Fibroblast of lung (primary cell): ENCODE measurements at regions not wholly inside any gene's neighbourhood (a gene's known extent, or its start where the extent isn't known, plus 50 kb on each side); places are given as distances from the start of the nearest gene placed in this dataset.
"Not testable (repeated sequence)": the region's sequence is repeated elsewhere in the genome, so short reads cannot be mapped to it uniquely, and the experiment has no call there.

Experiments used
- DNase-seq, 2 donors: peaks; one replicate each; pipeline versions ENCODE4 v3.0.0 to v3.0.0-alpha.2; 2010; ENCODE audit warnings: low read depth in 2 of 2
- H2AFZ ChIP-seq: 2 replicates; pipeline ENCODE4 v1.5.1; 2012; ENCODE audit warnings: low read length, control low read depth, inconsistent platforms
- H3K27ac ChIP-seq: 2 replicates; pipeline ENCODE4 v1.5.1; 2011; ENCODE audit warnings: low read length, control low read depth; ENCODE audit not compliant: insufficient read depth
- H3K27me3 ChIP-seq: 2 replicates; pipeline ENCODE4 v1.5.1; 2011; ENCODE audit warnings: mild to moderate bottlenecking, low read length; ENCODE audit not compliant: control insufficient read depth, insufficient read depth
- H3K36me3 ChIP-seq: 2 replicates; pipeline ENCODE4 v1.5.1; 2011; ENCODE audit warnings: low read length; ENCODE audit not compliant: control insufficient read depth, insufficient read depth
- H3K4me1 ChIP-seq: 2 replicates; pipeline ENCODE4 v1.5.1; 2011; ENCODE audit warnings: low read length; ENCODE audit not compliant: control insufficient read depth, insufficient read depth; ENCODE audit errors: extremely low read depth
- H3K4me2 ChIP-seq: 2 replicates; pipeline ENCODE4 v1.5.1; 2011; ENCODE audit warnings: low read length, control low read depth; ENCODE audit not compliant: insufficient read depth; ENCODE audit errors: extremely low read depth
- H3K4me3 ChIP-seq, 4 experiments: fragments of 200-600 bp in 1 of 4; sonication (generic) in 1 of 4; replicated peaks in 1 of 4; 2 replicates each; pipeline ENCODE4 v1.5.1; 2011 to 2016; ENCODE audit warnings: low read length in 4 of 4, low read depth in 3 of 4, mild to moderate bottlenecking in 3 of 4, control low read depth in 2 of 4, inconsistent platforms in 1 of 4, mixed read lengths in 1 of 4; ENCODE audit not compliant: insufficient read depth in 1 of 4; ENCODE audit errors: control extremely low read depth in 1 of 4
- H3K79me2 ChIP-seq: 2 replicates; pipeline ENCODE4 v1.5.1; 2012; ENCODE audit warnings: mild to moderate bottlenecking, low read length, inconsistent platforms; ENCODE audit not compliant: control insufficient read depth, insufficient read depth
- H3K9ac ChIP-seq: 2 replicates; pipeline ENCODE4 v1.5.1; 2011; ENCODE audit warnings: mild to moderate bottlenecking, low read length, control low read depth; ENCODE audit not compliant: insufficient read depth
- H3K9me3 ChIP-seq: 2 replicates; pipeline ENCODE4 v1.5.1; 2012; ENCODE audit warnings: low read depth, low read length; ENCODE audit not compliant: control insufficient read depth, insufficient read depth
- H4K20me1 ChIP-seq: 2 replicates; pipeline ENCODE4 v1.5.1; 2011; ENCODE audit warnings: low read length; ENCODE audit not compliant: control insufficient read depth, insufficient read depth; ENCODE audit errors: extremely low read depth
- EZH2 ChIP-seq: IDR thresholded peaks from 2 replicates; pipeline ENCODE4 v1.5.1; 2012; ENCODE audit warnings: low read length, control low read depth, mild to moderate bottlenecking; ENCODE audit errors: missing control alignments
- TF ChIP-seq, protein P1 (sequence below), 2 donors: IDR thresholded peaks in 1 of 2; conservative IDR thresholded peaks in 1 of 2; 1 replicate in 1 of 2; 2 replicates in 1 of 2; pipeline ENCODE4 v1.5.1; 2011 to 2012; ENCODE audit warnings: low read length in 2 of 2, control low read depth in 1 of 2, inconsistent platforms in 1 of 2, low read depth in 1 of 2, mild to moderate bottlenecking in 1 of 2

DNA sequence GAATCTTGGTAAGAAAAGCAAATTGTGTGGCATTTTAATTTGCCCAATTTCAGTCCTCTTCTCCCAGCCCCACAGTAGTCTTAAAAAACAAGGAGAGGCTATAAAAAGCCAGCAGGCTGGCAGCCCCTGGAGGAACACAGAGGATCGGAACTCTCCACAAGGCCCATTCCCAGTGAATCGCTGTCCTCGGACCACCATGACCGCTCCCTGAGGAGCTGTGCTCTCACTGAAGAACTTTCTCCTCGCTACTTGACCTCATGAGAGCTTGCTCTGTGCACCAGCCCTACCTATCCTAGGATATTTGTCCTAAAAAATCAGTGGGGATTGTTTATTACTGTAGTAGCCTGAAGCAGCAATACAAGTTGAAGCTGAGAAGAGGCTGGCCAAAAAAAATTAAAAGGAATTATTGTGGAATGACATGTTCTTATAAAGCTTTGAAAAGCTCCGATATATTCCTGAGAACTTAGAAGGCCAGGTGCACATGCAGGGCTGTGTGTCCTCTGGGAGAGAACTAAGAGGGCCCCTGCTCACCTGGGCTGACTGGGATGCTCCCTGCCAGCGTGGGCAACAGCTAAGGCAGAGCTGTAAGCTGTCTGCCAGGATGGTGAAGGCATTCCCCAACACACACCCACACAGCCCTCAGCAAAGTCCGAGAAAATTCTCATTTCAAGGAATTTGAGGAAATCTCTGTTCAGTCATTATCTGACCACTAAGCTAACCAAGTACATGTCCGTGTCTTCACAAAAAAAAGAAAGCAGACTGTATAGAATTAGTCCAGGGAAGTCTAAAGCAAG, 148.8 kb upstream of the SFSWAP start:
- TF ChIP-seq, protein P1, sequence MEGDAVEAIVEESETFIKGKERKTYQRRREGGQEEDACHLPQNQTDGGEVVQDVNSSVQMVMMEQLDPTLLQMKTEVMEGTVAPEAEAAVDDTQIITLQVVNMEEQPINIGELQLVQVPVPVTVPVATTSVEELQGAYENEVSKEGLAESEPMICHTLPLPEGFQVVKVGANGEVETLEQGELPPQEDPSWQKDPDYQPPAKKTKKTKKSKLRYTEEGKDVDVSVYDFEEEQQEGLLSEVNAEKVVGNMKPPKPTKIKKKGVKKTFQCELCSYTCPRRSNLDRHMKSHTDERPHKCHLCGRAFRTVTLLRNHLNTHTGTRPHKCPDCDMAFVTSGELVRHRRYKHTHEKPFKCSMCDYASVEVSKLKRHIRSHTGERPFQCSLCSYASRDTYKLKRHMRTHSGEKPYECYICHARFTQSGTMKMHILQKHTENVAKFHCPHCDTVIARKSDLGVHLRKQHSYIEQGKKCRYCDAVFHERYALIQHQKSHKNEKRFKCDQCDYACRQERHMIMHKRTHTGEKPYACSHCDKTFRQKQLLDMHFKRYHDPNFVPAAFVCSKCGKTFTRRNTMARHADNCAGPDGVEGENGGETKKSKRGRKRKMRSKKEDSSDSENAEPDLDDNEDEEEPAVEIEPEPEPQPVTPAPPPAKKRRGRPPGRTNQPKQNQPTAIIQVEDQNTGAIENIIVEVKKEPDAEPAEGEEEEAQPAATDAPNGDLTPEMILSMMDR (conservative IDR thresholded peaks at IDR 0.05 in 1 of 2, IDR thresholded peaks at IDR 0.05 in 1 of 2; ENCODE audit: low read depth in 1 of 2, low read length in 2 of 2): no peak
- TF ChIP-seq EZH2: no peak
- no peak overlapping the region for H3K9ac ChIP-seq

DNA sequence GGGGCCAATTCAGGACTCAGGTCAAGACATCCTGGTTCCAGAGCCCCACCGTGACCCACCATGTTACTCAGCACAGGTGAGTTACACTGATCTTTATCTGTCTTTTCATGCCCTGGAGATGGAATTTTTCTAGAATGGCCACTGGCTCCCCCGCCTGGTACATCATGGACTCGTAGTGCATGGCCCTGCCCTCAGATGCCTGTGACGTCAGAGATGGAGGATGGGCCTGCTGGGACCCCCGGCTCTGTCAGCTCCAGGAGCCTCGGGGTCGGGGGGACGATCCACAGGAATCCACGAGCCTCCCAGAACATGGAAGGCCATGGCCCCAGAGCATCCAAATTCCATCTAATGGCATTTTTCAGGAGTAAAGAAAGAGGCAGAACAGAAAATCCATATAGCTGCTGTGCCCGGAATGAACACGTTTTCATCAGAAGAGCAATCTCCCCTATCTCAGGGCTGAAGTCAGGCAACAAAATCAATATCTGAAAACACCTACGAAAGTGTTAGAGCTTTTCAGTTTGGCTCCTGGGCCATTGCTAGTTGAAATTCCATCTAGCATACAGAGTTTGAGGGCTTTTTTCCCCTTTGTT, 146.7 kb upstream of the SFSWAP start:
- H3K36me3 ChIP-seq: not testable (repeated sequence)

More for the DNA sequence above, 148.8 kb upstream of the SFSWAP start:
- H3K4me1 ChIP-seq: no peaks in the 10 kb centered on the region
- H4K20me1 ChIP-seq: no peaks in the 10 kb centered on the region
- H3K79me2 ChIP-seq: no peaks in the 10 kb centered on the region
- H3K27ac ChIP-seq: no peak overlapping the region
- no peaks in the 10 kb centered on the region for H3K27me3 ChIP-seq
- no peak overlapping the region for H3K4me3 ChIP-seq
- no peaks in the 10 kb centered on the region for H3K9me3 ChIP-seq
- no peak for DNase-seq
- no peak overlapping the region for H3K4me2 ChIP-seq
- H3K36me3 ChIP-seq: no peaks in the 10 kb centered on the region
- no peak overlapping the region for H2AFZ ChIP-seq

DNA sequence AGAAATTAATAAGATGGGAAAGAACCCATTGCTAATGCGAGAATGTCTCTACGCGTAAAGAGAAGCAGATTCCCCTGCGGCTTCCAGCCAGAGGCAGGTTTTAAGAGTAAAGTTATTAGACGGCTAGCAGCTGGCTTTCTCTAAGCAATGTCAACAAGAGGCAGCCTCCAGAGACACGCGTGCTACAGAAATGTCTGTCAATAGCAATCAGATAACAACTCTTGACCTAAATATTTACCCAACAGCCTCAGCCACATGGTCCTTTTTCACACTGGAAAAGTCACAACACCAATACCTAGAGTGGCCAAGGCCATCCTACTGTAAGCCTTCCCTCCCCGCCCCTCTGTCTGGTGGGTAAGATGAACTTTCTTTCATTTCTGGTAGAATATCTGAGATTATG, 146.0 kb upstream of the SFSWAP start:
- H4K20me1 ChIP-seq: no peaks in the 10 kb centered on the region
- no peaks in the 10 kb centered on the region for H3K9me3 ChIP-seq
- H3K79me2 ChIP-seq: no peaks in the 10 kb centered on the region
- H3K9ac ChIP-seq: no peak overlapping the region
- H3K27ac ChIP-seq: no peak overlapping the region
- no peak overlapping the region for H3K4me3 ChIP-seq
- no peak overlapping the region for H2AFZ ChIP-seq
- no peaks in the 10 kb centered on the region for H3K36me3 ChIP-seq
- DNase-seq: no peak
- no peak overlapping the region for H3K4me2 ChIP-seq
- H3K4me1 ChIP-seq: no peaks in the 10 kb centered on the region
- TF ChIP-seq, protein P1 (conservative IDR thresholded peaks at IDR 0.05 in 1 of 2, IDR thresholded peaks at IDR 0.05 in 1 of 2; ENCODE audit: low read depth in 1 of 2, low read length in 2 of 2): no peak
- no peak for TF ChIP-seq EZH2
- H3K27me3 ChIP-seq: no peaks in the 10 kb centered on the region

More for the DNA sequence above, 146.7 kb upstream of the SFSWAP start:
- H3K4me1 ChIP-seq, H3K9me3 ChIP-seq, H3K79me2 ChIP-seq, H3K4me2 ChIP-seq, H3K27ac ChIP-seq, DNase-seq, H3K9ac ChIP-seq, H3K27me3 ChIP-seq, H2AFZ ChIP-seq, H4K20me1 ChIP-seq, H3K4me3 ChIP-seq: not testable (repeated sequence)
